PC-3 (cell line): ENCODE measurements at regions not wholly inside any gene's neighbourhood (a gene's known extent, or its start where the extent isn't known, plus 50 kb on each side); places are given as distances from the start of the nearest gene placed in this dataset.

Experiments
- ATAC-seq: fragments of 200-7000 bp; cut with Tn5 transposase; 2 replicates; pipeline ENCODE4 v1.9.1; 2020; ENCODE audit warnings: mild to moderate bottlenecking, moderate library complexity
- BruUV-seq: library from RNA; stranded (reverse); fragments of 400-500 nt; replicated peaks from 2 replicates; lab custom pipeline; 2021; lab: Mats Ljungman, UMichigan
- CTCF ChIA-PET: fragments of 300-600 bp; sonication (Branson Sonifier 250); formaldehyde crosslinking; loops from one replicate; lab custom pipeline; 2022; ENCODE audit warnings: antibody characterized with exemption; lab: Charles Lee
- POLR2A ChIA-PET: fragments of 300-600 bp; sonication (Branson Sonifier 250); formaldehyde crosslinking; loops from one replicate; lab custom pipeline; 2022; ENCODE audit warnings: antibody characterized with exemption; ENCODE audit not compliant: unreplicated experiment; lab: Charles Lee
- DNase-seq: peaks from one replicate; pipeline ENCODE4 v3.0.0-alpha.2; 2015
- H2AFZ ChIP-seq: fragments of 300-600 bp; sonication (generic); 2 replicates; pipeline ENCODE4 v1.6.0; 2016; ENCODE audit warnings: antibody characterized with exemption, low read length
- H3F3A ChIP-seq: fragments of 300-600 bp; sonication (generic); one replicate; pipeline ENCODE4 v1.6.0; 2017; ENCODE audit warnings: antibody characterized with exemption, low read length, control low read depth, mild to moderate bottlenecking; ENCODE audit not compliant: unreplicated experiment
- H3K27ac ChIP-seq: fragments of 300-600 bp; sonication (generic); 2 replicates; pipeline ENCODE4 v1.5.1; 2016; ENCODE audit warnings: mild to moderate bottlenecking, low read length
- H3K27me3 ChIP-seq: fragments of 300-600 bp; sonication (generic); 2 replicates; pipeline ENCODE4 v1.6.1; 2016; ENCODE audit warnings: low read length, mixed read lengths
- H3K36me3 ChIP-seq: fragments of 300-600 bp; sonication (generic); 2 replicates; pipeline ENCODE4 v1.6.1; 2016; ENCODE audit warnings: low read depth, mixed run types, low read length, mixed read lengths
- H3K4me1 ChIP-seq: fragments of 300-600 bp; sonication (generic); 2 replicates; pipeline ENCODE4 v1.5.1; 2016; ENCODE audit warnings: low read length; ENCODE audit not compliant: insufficient read depth
- H3K4me2 ChIP-seq: fragments of 300-600 bp; sonication (generic); 2 replicates; pipeline ENCODE4 v1.6.0; 2016; ENCODE audit warnings: low read length
- H3K4me3 ChIP-seq: fragments of 300-600 bp; sonication (generic); 2 replicates; pipeline ENCODE4 v1.5.1; 2016; ENCODE audit warnings: mild to moderate bottlenecking, low read length, mixed read lengths
- H3K79me2 ChIP-seq: fragments of 300-600 bp; sonication (generic); 2 replicates; pipeline ENCODE4 v1.6.1; 2017; ENCODE audit warnings: low read length, mixed read lengths
- H3K9ac ChIP-seq: fragments of 300-600 bp; sonication (generic); 2 replicates; pipeline ENCODE4 v1.6.0; 2016; ENCODE audit warnings: mild to moderate bottlenecking, low read length
- H3K9me2 ChIP-seq: fragments of 300-600 bp; sonication (generic); replicated peaks from 2 replicates; pipeline ENCODE4 v1.6.1; 2016; ENCODE audit warnings: mixed run types, low read length, mixed read lengths
- H3K9me3 ChIP-seq: fragments of 300-600 bp; sonication (generic); 2 replicates; pipeline ENCODE4 v1.6.1; 2016; ENCODE audit warnings: low read length, mixed read lengths
- H4K20me1 ChIP-seq: fragments of 300-600 bp; sonication (generic); 2 replicates; pipeline ENCODE4 v1.6.1; 2016; ENCODE audit warnings: low read length, mixed read lengths
- CTCF ChIP-seq: fragments of 300-600 bp; sonication (generic); conservative IDR thresholded peaks from 2 replicates; pipeline ENCODE4 v1.5.1; 2017; ENCODE audit warnings: antibody characterized with exemption, low read depth, mild to moderate bottlenecking, low read length
- EZH2 ChIP-seq: fragments of 300-600 bp; sonication (generic); IDR thresholded peaks from one replicate; pipeline ENCODE4 v1.6.1; 2017; ENCODE audit warnings: antibody characterized with exemption, mild to moderate bottlenecking, low read length; ENCODE audit not compliant: unreplicated experiment
- EZH2phosphoT487 ChIP-seq: fragments of 300-600 bp; sonication (generic); IDR thresholded peaks from 2 replicates; pipeline ENCODE4 v1.6.1; 2018; ENCODE audit warnings: mild to moderate bottlenecking, antibody characterized with exemption, low read length, borderline replicate concordance
- intact Hi-C: fragments of 100-400 bp; cut with micrococcal nuclease; formaldehyde crosslinking; loops from 2 replicates; pipeline ENCODE4 v1.9.0; 2023

GRCh38 chr11:134483291-134483690 is 71.2 kb upstream of the B3GAT1 start:
- POLR2A ChIA-PET = no interaction called here
- CTCF ChIA-PET = no interaction called here
- peaks cover 6% of the 10 kb centered on the region; the same call in 1 of the 2 replicates for H3K9me3 ChIP-seq
- TF ChIP-seq CTCF (no peak), EZH2phosphoT487 (no peak), EZH2 (no peak)
- no peaks in the 10 kb centered on the region for H3F3A ChIP-seq
- no TSS peak for BruUV-seq
- H3K27me3 ChIP-seq = peaks cover 4% of the 10 kb centered on the region; the same call in 1 of the 2 replicates
- no peak overlapping the region for H3K9ac ChIP-seq
- H3K9me2 ChIP-seq = no peaks in the 10 kb centered on the region
- no peak overlapping the region for H3K4me2 ChIP-seq
- DNase-seq (no peak), ATAC-seq (no peak)
- H3K36me3 ChIP-seq = no peaks in the 10 kb centered on the region
- intact Hi-C loops = no loop called here
- H4K20me1 ChIP-seq = no peaks in the 10 kb centered on the region
- H3K4me3 ChIP-seq = no peak overlapping the region
- H3K4me1 ChIP-seq = no peaks in the 10 kb centered on the region
- no peak overlapping the region for H2AFZ ChIP-seq
- no peak overlapping the region for H3K27ac ChIP-seq
- H3K79me2 ChIP-seq = no peaks in the 10 kb centered on the region

GRCh38 chr11:134482865-134483264 is 70.8 kb upstream of the B3GAT1 start:
- Histone ChIP-seq H3K4me3 (no peak overlapping the region), H3K4me1 (no peaks in the 10 kb centered on the region), H3K27ac (no peak overlapping the region), H3K79me2 (no peaks in the 10 kb centered on the region), H2AFZ (no peak overlapping the region), H3K4me2 (no peak overlapping the region), H3K36me3 (no peaks in the 10 kb centered on the region), H3K9me2 (no peaks in the 10 kb centered on the region), H3K9ac (no peak overlapping the region), H3K9me3 (peaks cover 6% of the 10 kb centered on the region; the same call in 1 of the 2 replicates), H4K20me1 (no peaks in the 10 kb centered on the region), H3F3A (no peaks in the 10 kb centered on the region), H3K27me3 (peaks cover 4% of the 10 kb centered on the region; the same call in 1 of the 2 replicates)
- intact Hi-C loops = no loop called here
- ATAC-seq = no peak
- POLR2A ChIA-PET = no interaction called here
- no TSS peak for BruUV-seq
- CTCF ChIA-PET = no interaction called here
- no peak for DNase-seq
- TF ChIP-seq EZH2 (no peak), CTCF (no peak), EZH2phosphoT487 (no peak)

- no peak overlapping the region for H3K4me3 ChIP-seq
- no peaks in the 10 kb centered on the region for H3F3A ChIP-seq
- BruUV-seq = no TSS peak
- H3K27ac ChIP-seq = no peak overlapping the region
- no peak overlapping the region for H3K9ac ChIP-seq
- peaks cover 4% of the 10 kb centered on the region; the same call in 1 of the 2 replicates for H3K27me3 ChIP-seq
- intact Hi-C loops = no loop called here
- TF ChIP-seq EZH2phosphoT487 (no peak), EZH2 (no peak), CTCF (no peak)
- no peak overlapping the region for H3K4me2 ChIP-seq
- H3K4me1 ChIP-seq = no peaks in the 10 kb centered on the region
- H3K9me3 ChIP-seq = peaks cover 6% of the 10 kb centered on the region; the same call in 1 of the 2 replicates
- CTCF ChIA-PET = no interaction called here
- H4K20me1 ChIP-seq = no peaks in the 10 kb centered on the region
- H3K79me2 ChIP-seq = no peaks in the 10 kb centered on the region
- DNase-seq (no peak), ATAC-seq (no peak)
- POLR2A ChIA-PET = no interaction called here
- H3K9me2 ChIP-seq = no peaks in the 10 kb centered on the region
- H3K36me3 ChIP-seq = no peaks in the 10 kb centered on the region
- no peak overlapping the region for H2AFZ ChIP-seq
Observed at GRCh38 chr11:134481933-134482527, 70.0 kb upstream of the B3GAT1 start.
